ENCODE measurements at regions not wholly inside any gene's neighbourhood (a gene's known extent, or its start where the extent isn't known, plus 50 kb on each side); places are given as distances from the start of the nearest gene placed in this dataset.

- TF ChIP-seq, protein P1, sequence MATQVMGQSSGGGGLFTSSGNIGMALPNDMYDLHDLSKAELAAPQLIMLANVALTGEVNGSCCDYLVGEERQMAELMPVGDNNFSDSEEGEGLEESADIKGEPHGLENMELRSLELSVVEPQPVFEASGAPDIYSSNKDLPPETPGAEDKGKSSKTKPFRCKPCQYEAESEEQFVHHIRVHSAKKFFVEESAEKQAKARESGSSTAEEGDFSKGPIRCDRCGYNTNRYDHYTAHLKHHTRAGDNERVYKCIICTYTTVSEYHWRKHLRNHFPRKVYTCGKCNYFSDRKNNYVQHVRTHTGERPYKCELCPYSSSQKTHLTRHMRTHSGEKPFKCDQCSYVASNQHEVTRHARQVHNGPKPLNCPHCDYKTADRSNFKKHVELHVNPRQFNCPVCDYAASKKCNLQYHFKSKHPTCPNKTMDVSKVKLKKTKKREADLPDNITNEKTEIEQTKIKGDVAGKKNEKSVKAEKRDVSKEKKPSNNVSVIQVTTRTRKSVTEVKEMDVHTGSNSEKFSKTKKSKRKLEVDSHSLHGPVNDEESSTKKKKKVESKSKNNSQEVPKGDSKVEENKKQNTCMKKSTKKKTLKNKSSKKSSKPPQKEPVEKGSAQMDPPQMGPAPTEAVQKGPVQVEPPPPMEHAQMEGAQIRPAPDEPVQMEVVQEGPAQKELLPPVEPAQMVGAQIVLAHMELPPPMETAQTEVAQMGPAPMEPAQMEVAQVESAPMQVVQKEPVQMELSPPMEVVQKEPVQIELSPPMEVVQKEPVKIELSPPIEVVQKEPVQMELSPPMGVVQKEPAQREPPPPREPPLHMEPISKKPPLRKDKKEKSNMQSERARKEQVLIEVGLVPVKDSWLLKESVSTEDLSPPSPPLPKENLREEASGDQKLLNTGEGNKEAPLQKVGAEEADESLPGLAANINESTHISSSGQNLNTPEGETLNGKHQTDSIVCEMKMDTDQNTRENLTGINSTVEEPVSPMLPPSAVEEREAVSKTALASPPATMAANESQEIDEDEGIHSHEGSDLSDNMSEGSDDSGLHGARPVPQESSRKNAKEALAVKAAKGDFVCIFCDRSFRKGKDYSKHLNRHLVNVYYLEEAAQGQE (IDR thresholded peaks at IDR 0.05; ENCODE audit: unreplicated experiment): no peak
- no peak for TF ChIP-seq NANOG (IDR thresholded peaks at IDR 0.05; ENCODE audit: borderline replicate concordance)
- no peak for TF ChIP-seq STAT1 (IDR thresholded peaks at IDR 0.05; ENCODE audit: unreplicated experiment)
- TF ChIP-seq POLR2AphosphoS5 (IDR thresholded peaks at IDR 0.05; ENCODE audit: low read depth): no peak
- TF ChIP-seq CTCF (conservative IDR thresholded peaks at IDR 0.05; ENCODE audit: low read depth in 2 of 2): no peak
Observed at GRCh38 chr1:5370311-5370710, 621.9 kb downstream of the NPHP4 start (continued).

DNA sequence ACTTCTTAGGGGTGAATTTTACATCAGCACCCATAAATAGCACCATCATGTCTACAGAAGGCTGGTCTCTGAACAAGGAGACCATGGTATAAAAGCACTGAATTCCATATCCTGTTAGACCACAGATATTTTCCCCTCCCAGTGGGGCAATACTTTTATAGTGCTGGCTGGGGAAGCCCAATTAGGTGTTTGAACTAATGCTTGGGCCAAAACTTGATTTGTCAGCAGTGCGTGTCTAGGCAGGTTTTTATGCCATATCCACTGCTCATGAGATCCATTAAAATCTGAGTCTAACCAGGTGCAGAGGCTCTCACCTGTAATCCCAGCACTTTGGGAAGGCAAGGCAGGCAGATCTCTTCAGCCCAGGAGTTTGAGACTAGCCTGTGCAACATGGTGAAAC, 623.0 kb downstream of the NPHP4 start:
- Histone ChIP-seq H2AFZ (no peak overlapping the region), H3K79me2 (replicated peaks; ENCODE audit: insufficient read depth) (no peaks in the 10 kb centered on the region), H3K27ac (ENCODE audit: low read depth) (no peak overlapping the region), H3F3A (replicated peaks; ENCODE audit: low read depth) (no peaks in the 10 kb centered on the region), H3K27me3 (ENCODE audit: insufficient read depth) (no peaks in the 10 kb centered on the region), H3K4me2 (no peak overlapping the region), H3K9me2 (ENCODE audit: insufficient read depth) (no peaks in the 10 kb centered on the region), H3K4me1 (ENCODE audit: insufficient read depth) (no peaks in the 10 kb centered on the region), H3K4me3 (no peak overlapping the region), H4K20me1 (replicated peaks; ENCODE audit: insufficient read depth) (no peaks in the 10 kb centered on the region), H3K36me3 (ENCODE audit: insufficient read depth) (no peaks in the 10 kb centered on the region; the same call in 1 of the 2 replicates)
- Mint-ChIP-seq H3K36me3 (ENCODE audit: low read depth) (peaks cover 8% of the 10 kb centered on the region; the same call in 1 of the 3 replicates), H3K4me1 (no peaks in the 10 kb centered on the region), H3K4me3 (no peak overlapping the region), H3K27me3 (ENCODE audit: insufficient read depth, low read depth, poor library complexity) (peaks cover 4% of the 10 kb centered on the region), H3K27ac (no peak overlapping the region), H3K9me3 (peaks cover 42% of the 10 kb centered on the region)
- DNase-seq (ENCODE audit: low spot score) (peak; percentile 0), ATAC-seq (no peak)
- TF ChIP-seq POLR2AphosphoS5 (IDR thresholded peaks at IDR 0.05; ENCODE audit: low read depth): no peak
- no peak for TF ChIP-seq JUNB (IDR thresholded peaks at IDR 0.05; ENCODE audit: unreplicated experiment)
- no peak for TF ChIP-seq ZNF331 (CRISPR knock-in tag; IDR thresholded peaks at IDR 0.05; ENCODE audit: low read depth)
- TF ChIP-seq STAT1 (IDR thresholded peaks at IDR 0.05; ENCODE audit: unreplicated experiment): no peak
- TF ChIP-seq NANOG (IDR thresholded peaks at IDR 0.05; ENCODE audit: borderline replicate concordance): no peak
- TF ChIP-seq ETS1 (IDR thresholded peaks at IDR 0.05): no peak
- no peak for TF ChIP-seq ZNF462 (CRISPR knock-in tag; IDR thresholded peaks at IDR 0.05)
- no peak for TF ChIP-seq ZNF114 (CRISPR knock-in tag; IDR thresholded peaks at IDR 0.05)
